ENCODE measurements at regions not wholly inside any gene's neighbourhood (a gene's known extent, or its start where the extent isn't known, plus 50 kb on each side); places are given as distances from the start of the nearest gene placed in this dataset.

DNA sequence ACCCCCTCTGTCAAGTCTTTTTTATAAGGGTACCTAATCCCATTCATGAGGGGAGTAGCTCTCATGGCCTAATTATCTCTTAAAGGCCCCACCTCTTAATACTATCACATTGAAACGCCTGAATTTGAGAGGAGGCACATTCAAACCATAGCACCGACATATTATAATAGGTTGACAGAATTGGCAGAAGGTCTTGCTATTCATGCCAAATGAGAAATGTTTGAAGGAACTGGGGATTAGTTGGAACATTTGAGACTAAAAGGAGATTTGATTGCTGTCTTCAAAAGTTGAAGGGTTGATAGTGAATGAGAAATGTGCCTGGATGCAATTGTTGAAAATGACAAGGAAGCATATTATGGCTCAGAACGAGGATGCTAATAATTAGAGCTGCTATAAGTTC, 331.1 kb downstream of the ATP23 start:
- TF ChIP-seq, protein P1, sequence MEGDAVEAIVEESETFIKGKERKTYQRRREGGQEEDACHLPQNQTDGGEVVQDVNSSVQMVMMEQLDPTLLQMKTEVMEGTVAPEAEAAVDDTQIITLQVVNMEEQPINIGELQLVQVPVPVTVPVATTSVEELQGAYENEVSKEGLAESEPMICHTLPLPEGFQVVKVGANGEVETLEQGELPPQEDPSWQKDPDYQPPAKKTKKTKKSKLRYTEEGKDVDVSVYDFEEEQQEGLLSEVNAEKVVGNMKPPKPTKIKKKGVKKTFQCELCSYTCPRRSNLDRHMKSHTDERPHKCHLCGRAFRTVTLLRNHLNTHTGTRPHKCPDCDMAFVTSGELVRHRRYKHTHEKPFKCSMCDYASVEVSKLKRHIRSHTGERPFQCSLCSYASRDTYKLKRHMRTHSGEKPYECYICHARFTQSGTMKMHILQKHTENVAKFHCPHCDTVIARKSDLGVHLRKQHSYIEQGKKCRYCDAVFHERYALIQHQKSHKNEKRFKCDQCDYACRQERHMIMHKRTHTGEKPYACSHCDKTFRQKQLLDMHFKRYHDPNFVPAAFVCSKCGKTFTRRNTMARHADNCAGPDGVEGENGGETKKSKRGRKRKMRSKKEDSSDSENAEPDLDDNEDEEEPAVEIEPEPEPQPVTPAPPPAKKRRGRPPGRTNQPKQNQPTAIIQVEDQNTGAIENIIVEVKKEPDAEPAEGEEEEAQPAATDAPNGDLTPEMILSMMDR (IDR thresholded peaks at IDR 0.05 in 8 of 11, conservative IDR thresholded peaks at IDR 0.05 in 3 of 11) = no peak
- no peak for TF ChIP-seq POLR2A (IDR thresholded peaks at IDR 0.05)

Measured in spleen (tissue), 7 donors.